HCT116 (cell line): ENCODE measurements at regions not wholly inside any gene's neighbourhood (a gene's known extent, or its start where the extent isn't known, plus 50 kb on each side); places are given as distances from the start of the nearest gene placed in this dataset.

Experiments used
- ATAC-seq: fragments of 200-7000 bp; cut with Tn5 transposase; 2 replicates; pipeline ENCODE4 v1.9.1; 2020; ENCODE audit warnings: mild to moderate bottlenecking, moderate library complexity
- BruUV-seq: library from RNA; stranded (reverse); fragments of 400-500 nt; replicated peaks from 2 replicates; lab custom pipeline; 2021; lab: Mats Ljungman, UMichigan
- CTCF ChIA-PET: fragments of 300-600 bp; sonication (Branson Sonifier 250); formaldehyde crosslinking; loops from one replicate; lab custom pipeline; 2021; ENCODE audit warnings: antibody characterized with exemption; lab: Charles Lee
- POLR2A ChIA-PET: fragments of 300-600, 350-600 bp; sonication (Branson Sonifier 250); formaldehyde crosslinking; loops from one replicate; lab custom pipeline; 2021; ENCODE audit warnings: antibody characterized with exemption; lab: Charles Lee
- RAD21 ChIA-PET, 2 experiments: fragments of 300-600 bp; sonication (Branson Sonifier 250); formaldehyde crosslinking; loops; one replicate each; lab custom pipeline; 2023; ENCODE audit warnings: low total read pairs in 2 of 2; ENCODE audit not compliant: uncharacterized antibody in 2 of 2, unreplicated experiment in 2 of 2, low non-redundant PET in 1 of 2; lab: Charles Lee
- DNase-seq: peaks from one replicate; pipeline ENCODE4 v3.0.0-alpha.2; 2010; ENCODE audit warnings: low read depth, low spot score
- H2AFZ ChIP-seq: fragments of 200-600 bp; shearing (Covaris generic), sonication (generic); 2 replicates; pipeline ENCODE4 v1.6.1; 2017; ENCODE audit warnings: low read depth, mixed run types, mixed read lengths, antibody characterized with exemption, low read length; ENCODE audit not compliant: poor library complexity, severe bottlenecking
- H3K27ac ChIP-seq: 2 replicates; pipeline ENCODE4 v1.5.1; 2012; ENCODE audit warnings: low read depth, low read length
- H3K27me3 ChIP-seq: fragments of 200-600 bp; sonication (generic); 2 replicates; pipeline ENCODE4 v1.6.1; 2016; ENCODE audit warnings: mixed run types, low read length, mixed read lengths; ENCODE audit not compliant: insufficient read depth
- H3K36me3 ChIP-seq, 2 experiments: fragments of 200-500 bp in 1 of 2; fragments of 200-600 bp in 1 of 2; sonication (Bioruptor generic) in 1 of 2; sonication (generic) in 1 of 2; 2 replicates each; pipeline versions ENCODE4 v1.5.1 to v1.6.1; 2014 to 2016; ENCODE audit warnings: low read length in 2 of 2, inconsistent platforms in 1 of 2, mixed read lengths in 1 of 2, mixed run types in 1 of 2; ENCODE audit not compliant: insufficient read depth in 2 of 2, control insufficient read depth in 1 of 2
- H3K4me1 ChIP-seq, 2 experiments: fragments of 200-600 bp in 1 of 2; sonication (generic) in 1 of 2; 2 replicates each; pipeline versions ENCODE4 v1.5.1 to v1.6.1; 2012 to 2017; ENCODE audit warnings: low read length in 2 of 2, inconsistent platforms in 1 of 2, mild to moderate bottlenecking in 1 of 2, mixed read lengths in 1 of 2, mixed run types in 1 of 2, moderate library complexity in 1 of 2; ENCODE audit not compliant: insufficient read depth in 2 of 2, control insufficient read depth in 1 of 2
- H3K4me2 ChIP-seq: fragments of 200-600 bp; sonication (generic); 2 replicates; pipeline ENCODE4 v1.6.1; 2017; ENCODE audit warnings: mixed run types, low read length, mixed read lengths
- H3K4me3 ChIP-seq, 2 experiments: fragments of 200-600 bp in 1 of 2; sonication (generic) in 1 of 2; replicated peaks in 1 of 2; 2 replicates each; pipeline ENCODE4 v1.5.1; 2011 to 2016; ENCODE audit warnings: low read length in 2 of 2, control low read depth in 1 of 2, low read depth in 1 of 2, mild to moderate bottlenecking in 1 of 2, mixed read lengths in 1 of 2, mixed run types in 1 of 2
- H3K79me2 ChIP-seq: fragments of 200-600 bp; sonication (generic); 2 replicates; pipeline ENCODE4 v1.6.1; 2017; ENCODE audit warnings: mild to moderate bottlenecking, mixed run types, low read length, moderate library complexity, mixed read lengths; ENCODE audit not compliant: insufficient read depth
- H3K9ac ChIP-seq: fragments of 200-600 bp; sonication (generic); 2 replicates; pipeline ENCODE4 v1.6.1; 2016; ENCODE audit warnings: low read length, mixed read lengths
- H3K9me2 ChIP-seq: fragments of 200-600 bp; sonication (generic), shearing (Covaris generic); 2 replicates; pipeline ENCODE4 v1.6.1; 2017; ENCODE audit warnings: mixed run types, mild to moderate bottlenecking, moderate library complexity; ENCODE audit not compliant: insufficient read depth
- H3K9me3 ChIP-seq, 2 experiments: fragments of 200-500 bp in 1 of 2; fragments of 200-600 bp in 1 of 2; sonication (Bioruptor generic) in 1 of 2; sonication (generic) in 1 of 2; 2 replicates each; pipeline ENCODE4 v1.6.1; 2014 to 2017; ENCODE audit warnings: low read length in 2 of 2, mixed read lengths in 2 of 2, inconsistent platforms in 1 of 2, low read depth in 1 of 2, mild to moderate bottlenecking in 1 of 2, mixed run types in 1 of 2, moderate library complexity in 1 of 2; ENCODE audit not compliant: control insufficient read depth in 1 of 2, insufficient read depth in 1 of 2
- H4K20me1 ChIP-seq: fragments of 200-600 bp; sonication (generic), shearing (Covaris generic); 2 replicates; pipeline ENCODE4 v1.6.1; 2017; ENCODE audit warnings: mixed run types, mild to moderate bottlenecking, moderate library complexity; ENCODE audit not compliant: insufficient read depth
- POLR2AphosphoS5 ChIP-seq: IDR thresholded peaks from 2 replicates; pipeline ENCODE4 v1.6.1; 2011; ENCODE audit warnings: mild to moderate bottlenecking, low read depth, low read length, moderate library complexity
- RAD21 ChIP-seq: IDR thresholded peaks from 2 replicates; pipeline ENCODE4 v1.6.1; 2012; ENCODE audit warnings: low read depth, mild to moderate bottlenecking
- SIN3A ChIP-seq: IDR thresholded peaks from 2 replicates; pipeline ENCODE4 v1.6.1; 2012; ENCODE audit warnings: low read depth
- SRF ChIP-seq: IDR thresholded peaks from 2 replicates; pipeline ENCODE4 v1.6.1; 2012; ENCODE audit warnings: low read depth
- TCF7L2 ChIP-seq: IDR thresholded peaks from 2 replicates; pipeline ENCODE4 v1.7.0; 2011; ENCODE audit warnings: borderline replicate concordance, inconsistent platforms; ENCODE audit not compliant: insufficient read depth, insufficient read length; ENCODE audit errors: extremely low read depth
- intact Hi-C: fragments of 100-400 bp; cut with micrococcal nuclease; formaldehyde crosslinking; loops from 2 replicates; pipeline ENCODE4 v1.10.0; 2022
- TF ChIP-seq, protein P1 (sequence below), 3 experiments: fragments of 200-600 bp in 1 of 3; sonication (generic) in 1 of 3; IDR thresholded peaks in 2 of 3; conservative IDR thresholded peaks in 1 of 3; 2 replicates each; pipeline ENCODE4 v1.5.1; 2012 to 2017; ENCODE audit warnings: low read depth in 2 of 3, low read length in 2 of 3, antibody characterized with exemption in 1 of 3, borderline replicate concordance in 1 of 3, control low read depth in 1 of 3, mild to moderate bottlenecking in 1 of 3, mixed read lengths in 1 of 3, mixed run types in 1 of 3, moderate library complexity in 1 of 3; ENCODE audit not compliant: insufficient read depth in 1 of 3

DNA sequence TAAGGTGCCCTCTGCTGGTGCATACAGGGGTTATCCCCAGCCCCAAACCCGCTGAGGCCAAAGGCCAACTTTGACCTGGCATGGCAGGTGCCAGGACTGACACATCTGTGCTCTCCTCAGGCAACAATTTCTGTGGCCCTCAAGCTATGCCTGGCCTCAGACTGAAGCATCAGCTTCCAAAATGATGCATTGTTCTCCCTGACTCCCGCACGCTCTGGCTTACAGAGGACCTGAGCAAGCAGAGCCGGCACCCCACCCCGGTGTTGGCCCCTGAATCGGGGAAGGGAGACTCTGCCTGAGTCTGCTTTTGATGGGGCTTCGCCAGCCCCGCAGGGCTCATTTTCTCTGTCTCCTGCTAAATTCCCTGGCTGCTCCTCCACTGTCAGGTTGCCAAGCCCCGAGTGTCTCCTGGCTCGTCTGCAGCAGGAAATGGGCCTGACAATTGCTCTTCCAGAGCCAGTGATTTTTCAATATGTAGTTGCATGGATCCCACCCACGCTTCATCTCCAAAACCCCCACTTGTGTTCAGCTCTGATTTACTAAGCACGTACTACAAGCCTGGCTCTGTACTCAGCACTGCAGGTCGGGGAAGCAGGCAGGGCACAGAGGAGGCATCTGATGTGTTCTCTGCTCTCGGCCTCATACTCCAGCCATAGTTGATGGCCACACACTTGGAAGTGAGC lies 126.1 kb downstream of the SLC38A6 start:
- no peak overlapping the region for H3K4me2 ChIP-seq
- H3K36me3 ChIP-seq = no peaks in the 10 kb centered on the region
- intact Hi-C loops = loop anchor here (1.0 kb wide), 1 partner anchor 482 kb away; no protein-coding TSS in a partner anchor
- no peak overlapping the region for H2AFZ ChIP-seq
- H3K79me2 ChIP-seq = no peaks in the 10 kb centered on the region
- H4K20me1 ChIP-seq = no peaks in the 10 kb centered on the region
- no TSS peak for BruUV-seq
- H3K4me1 ChIP-seq = peaks cover 23 to 30% of the 10 kb centered on the region in 2 experiments
- no peaks in the 10 kb centered on the region for H3K9me3 ChIP-seq
- ChIA-PET RAD21 (no interaction called here), CTCF (no interaction called here)
- no peak overlapping the region for H3K9ac ChIP-seq
- no peaks in the 10 kb centered on the region for H3K9me2 ChIP-seq
- no peak overlapping the region for H3K27ac ChIP-seq
- no peak for DNase-seq
- no peaks in the 10 kb centered on the region for H3K27me3 ChIP-seq
- peak; percentile 40 for ATAC-seq
- no peak for TF ChIP-seq SRF
- TF ChIP-seq, protein P1, sequence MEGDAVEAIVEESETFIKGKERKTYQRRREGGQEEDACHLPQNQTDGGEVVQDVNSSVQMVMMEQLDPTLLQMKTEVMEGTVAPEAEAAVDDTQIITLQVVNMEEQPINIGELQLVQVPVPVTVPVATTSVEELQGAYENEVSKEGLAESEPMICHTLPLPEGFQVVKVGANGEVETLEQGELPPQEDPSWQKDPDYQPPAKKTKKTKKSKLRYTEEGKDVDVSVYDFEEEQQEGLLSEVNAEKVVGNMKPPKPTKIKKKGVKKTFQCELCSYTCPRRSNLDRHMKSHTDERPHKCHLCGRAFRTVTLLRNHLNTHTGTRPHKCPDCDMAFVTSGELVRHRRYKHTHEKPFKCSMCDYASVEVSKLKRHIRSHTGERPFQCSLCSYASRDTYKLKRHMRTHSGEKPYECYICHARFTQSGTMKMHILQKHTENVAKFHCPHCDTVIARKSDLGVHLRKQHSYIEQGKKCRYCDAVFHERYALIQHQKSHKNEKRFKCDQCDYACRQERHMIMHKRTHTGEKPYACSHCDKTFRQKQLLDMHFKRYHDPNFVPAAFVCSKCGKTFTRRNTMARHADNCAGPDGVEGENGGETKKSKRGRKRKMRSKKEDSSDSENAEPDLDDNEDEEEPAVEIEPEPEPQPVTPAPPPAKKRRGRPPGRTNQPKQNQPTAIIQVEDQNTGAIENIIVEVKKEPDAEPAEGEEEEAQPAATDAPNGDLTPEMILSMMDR (IDR thresholded peaks at IDR 0.05 in 2 of 3, conservative IDR thresholded peaks at IDR 0.05 in 1 of 3; ENCODE audit: borderline replicate concordance in 1 of 3, insufficient read depth in 1 of 3, low read depth in 2 of 3, low read length in 2 of 3) = peak in 2 of 3 experiments; percentile 56 to 59; a peak in 3 of 6 replicates
- no peak for TF ChIP-seq SIN3A
- no peak for TF ChIP-seq POLR2AphosphoS5
- no peak for TF ChIP-seq TCF7L2
- TF ChIP-seq RAD21 = no peak
- TF ChIP-seq, all 23 proteins: peak for 1
- POLR2A ChIA-PET = no interaction called here
- no peak overlapping the region for H3K4me3 ChIP-seq
